OCI-LY3 (cell line): ENCODE measurements at regions not wholly inside any gene's neighbourhood (a gene's known extent, or its start where the extent isn't known, plus 50 kb on each side); places are given as distances from the start of the nearest gene placed in this dataset.
A peak's percentile ranks its signal among the peaks of the same experiment; 100 is the strongest.

ENCODE experiments used
- H2AFZ ChIP-seq: fragments of 200-600, 300-600 bp; shearing (Covaris generic); 2 replicates; pipeline ENCODE4 v1.6.0; 2014; ENCODE audit warnings: antibody characterized with exemption, low read depth, low read length
- H3K27ac ChIP-seq: fragments of 200-600, 300-600 bp; sonication (generic); 2 replicates; pipeline ENCODE4 v1.5.1; 2014; ENCODE audit warnings: mild to moderate bottlenecking, low read length, moderate library complexity, mixed read lengths
- H3K27me3 ChIP-seq: fragments of 200-600, 300-600 bp; sonication (generic); 2 replicates; pipeline ENCODE4 v1.6.1; 2014; ENCODE audit warnings: low read depth, low read length, mixed read lengths
- H3K36me3 ChIP-seq: fragments of 200-600, 300-600 bp; sonication (generic); replicated peaks from 2 replicates; pipeline ENCODE3; 2014; ENCODE audit warnings: low read depth, low read length, mixed read lengths
- H3K4me1 ChIP-seq: fragments of 300-600, 200-600 bp; sonication (generic); 2 replicates; pipeline ENCODE4 v1.6.1; 2014; ENCODE audit warnings: low read length, mixed read lengths
- H3K4me2 ChIP-seq: fragments of 200-600, 300-600 bp; sonication (generic); 2 replicates; pipeline ENCODE4 v1.6.1; 2014; ENCODE audit warnings: low read length, mixed read lengths
- H3K4me3 ChIP-seq: fragments of 300-600, 200-600 bp; sonication (generic); 2 replicates; pipeline ENCODE4 v1.5.1; 2014; ENCODE audit warnings: antibody characterized with exemption, mild to moderate bottlenecking, low read length, moderate library complexity
- H3K79me2 ChIP-seq: fragments of 300-600, 200-600 bp; shearing (Covaris generic); 2 replicates; pipeline ENCODE4 v1.6.1; 2014; ENCODE audit warnings: mild to moderate bottlenecking, low read length, mixed read lengths
- H3K9ac ChIP-seq: fragments of 300-600, 200-600 bp; shearing (Covaris generic); 2 replicates; pipeline ENCODE4 v1.6.0; 2014; ENCODE audit warnings: mild to moderate bottlenecking, low read length, moderate library complexity
- H3K9me3 ChIP-seq: fragments of 200-600, 300-600 bp; shearing (Covaris generic); 2 replicates; pipeline ENCODE4 v1.6.1; 2014; ENCODE audit warnings: low read length, mixed read lengths; ENCODE audit not compliant: insufficient read depth
- H4K20me1 ChIP-seq: fragments of 200-600, 300-600 bp; sonication (generic); 2 replicates; pipeline ENCODE4 v1.6.1; 2016; ENCODE audit warnings: low read length, mixed read lengths; ENCODE audit not compliant: insufficient read depth
- CTCF ChIP-seq: fragments of 200-600, 300-600 bp; sonication (generic); IDR thresholded peaks from 2 replicates; pipeline ENCODE4 v1.5.1; 2014; ENCODE audit warnings: antibody characterized with exemption, low read length, low read depth
- EZH2phosphoT487 ChIP-seq: fragments of 200-600 bp; shearing (Covaris generic); IDR thresholded peaks from 2 replicates; pipeline ENCODE4 v1.6.1; 2018; ENCODE audit warnings: antibody characterized with exemption, mixed run types, low read depth

- H3K4me3 ChIP-seq = no peak overlapping the region
- TF ChIP-seq EZH2phosphoT487 (no peak), CTCF (no peak)
- no peaks in the 10 kb centered on the region for H3K27me3 ChIP-seq
- H2AFZ ChIP-seq = no peak overlapping the region
- no peaks in the 10 kb centered on the region for H4K20me1 ChIP-seq
- H3K4me1 ChIP-seq = no peaks in the 10 kb centered on the region
- no peaks in the 10 kb centered on the region for H3K36me3 ChIP-seq
- no peak overlapping the region for H3K9ac ChIP-seq
- no peak overlapping the region for H3K4me2 ChIP-seq
- no peak overlapping the region for H3K27ac ChIP-seq
- H3K79me2 ChIP-seq = no peaks in the 10 kb centered on the region
- no peaks in the 10 kb centered on the region for H3K9me3 ChIP-seq
Observed at GRCh38 chr6:100188754-100189153, 194.7 kb upstream of the MCHR2 start.

- H3K9me3 ChIP-seq = no peaks in the 10 kb centered on the region
- H3K27ac ChIP-seq = no peak overlapping the region
- no peak overlapping the region for H3K4me3 ChIP-seq
- H3K79me2 ChIP-seq = no peaks in the 10 kb centered on the region
- no peak overlapping the region for H2AFZ ChIP-seq
- TF ChIP-seq CTCF (no peak), EZH2phosphoT487 (no peak)
- H3K4me1 ChIP-seq = no peaks in the 10 kb centered on the region
- H3K4me2 ChIP-seq = no peak overlapping the region
- H3K9ac ChIP-seq = no peak overlapping the region
- H4K20me1 ChIP-seq = no peaks in the 10 kb centered on the region
- no peaks in the 10 kb centered on the region for H3K36me3 ChIP-seq
- no peaks in the 10 kb centered on the region for H3K27me3 ChIP-seq
Observed at GRCh38 chr6:100186552-100186951, 192.5 kb upstream of the MCHR2 start.

- H3K4me2 ChIP-seq = no peak overlapping the region
- no peaks in the 10 kb centered on the region for H3K27me3 ChIP-seq
- no peaks in the 10 kb centered on the region for H4K20me1 ChIP-seq
- no peak overlapping the region for H3K27ac ChIP-seq
- H3K79me2 ChIP-seq = no peaks in the 10 kb centered on the region
- no peak overlapping the region for H3K4me3 ChIP-seq
- no peak overlapping the region for H3K9ac ChIP-seq
- H3K36me3 ChIP-seq = no peaks in the 10 kb centered on the region
- 0 out of 2 replicates have a peak overlapping the region, but pooled peaks have one; percentile 53 for H2AFZ ChIP-seq
- TF ChIP-seq EZH2phosphoT487 (no peak), CTCF (no peak)
- no peaks in the 10 kb centered on the region for H3K4me1 ChIP-seq
- H3K9me3 ChIP-seq = no peaks in the 10 kb centered on the region
Observed at GRCh38 chr6:100185615-100186014, 191.6 kb upstream of the MCHR2 start.

GRCh38 chr6:100184473-100184872 lies 190.4 kb upstream of the MCHR2 start:
- Histone ChIP-seq H3K4me3 (no peak overlapping the region), H2AFZ (no peak overlapping the region), H3K36me3 (no peaks in the 10 kb centered on the region), H3K9me3 (no peaks in the 10 kb centered on the region), H3K4me2 (no peak overlapping the region), H4K20me1 (no peaks in the 10 kb centered on the region), H3K4me1 (no peaks in the 10 kb centered on the region), H3K27ac (no peak overlapping the region), H3K79me2 (no peaks in the 10 kb centered on the region), H3K27me3 (no peaks in the 10 kb centered on the region), H3K9ac (no peak overlapping the region)
- TF ChIP-seq EZH2phosphoT487 (no peak), CTCF (no peak)
